Heart left ventricle (tissue), 13 donors: ENCODE measurements at regions not wholly inside any gene's neighbourhood (a gene's known extent, or its start where the extent isn't known, plus 50 kb on each side); places are given as distances from the start of the nearest gene placed in this dataset.

Experiments used
- POLR2A ChIP-seq, 2 donors: fragments of 450-650 bp; IDR thresholded peaks; one replicate each; pipeline ENCODE4 v1.6.1; 2017; ENCODE audit warnings: antibody characterized with exemption in 2 of 2, mild to moderate bottlenecking in 2 of 2, moderate library complexity in 2 of 2
- TF ChIP-seq, protein P1 (sequence below), 12 donors: fragments of 200-600 bp; sonication (generic) in 4 of 12; IDR thresholded peaks; one replicate each; pipeline versions ENCODE4 v1.5.0 to v1.8.0; 2018 to 2022; ENCODE audit warnings: antibody characterized with exemption in 12 of 12, mild to moderate bottlenecking in 5 of 12
- donor health status: ischemic (EF 13 %, LVEDD 7.1; RV severe dilation, severe dysfunction).
- donor health status: DM: no; HTN: yes; CAD: no.
- donor health status: DM: no; HTN: no; CAD: no.
- donor health status: ischemic (EF 25% LVEDD 6.9; RV normal size, moderate dysfunction).
- donor health status: ischemic (EF 25% LVEDD 5.7; RV mildly dilated, moderate dysfunction).
- donor health status: ischemic (EF 35%, LVEDD 5.7; RV mildly dilated, moderate dysfunction).
- donor health status: nonischemic (EF 11% LVEDD 7.7; RV severe dilation, severe dysfunction).
- donor health status: DM: yes; HTN: yes; CAD: no.
- donor health status: PGD.
- donor health status: ischemic (EF 29% LVEDD 5.4; RV normal size, mild dysfunction).
- donor health status: nonischemic (EF 23%, LVEDD 6.1; RV moderate dilation, normal function).

- TF ChIP-seq, protein P1, sequence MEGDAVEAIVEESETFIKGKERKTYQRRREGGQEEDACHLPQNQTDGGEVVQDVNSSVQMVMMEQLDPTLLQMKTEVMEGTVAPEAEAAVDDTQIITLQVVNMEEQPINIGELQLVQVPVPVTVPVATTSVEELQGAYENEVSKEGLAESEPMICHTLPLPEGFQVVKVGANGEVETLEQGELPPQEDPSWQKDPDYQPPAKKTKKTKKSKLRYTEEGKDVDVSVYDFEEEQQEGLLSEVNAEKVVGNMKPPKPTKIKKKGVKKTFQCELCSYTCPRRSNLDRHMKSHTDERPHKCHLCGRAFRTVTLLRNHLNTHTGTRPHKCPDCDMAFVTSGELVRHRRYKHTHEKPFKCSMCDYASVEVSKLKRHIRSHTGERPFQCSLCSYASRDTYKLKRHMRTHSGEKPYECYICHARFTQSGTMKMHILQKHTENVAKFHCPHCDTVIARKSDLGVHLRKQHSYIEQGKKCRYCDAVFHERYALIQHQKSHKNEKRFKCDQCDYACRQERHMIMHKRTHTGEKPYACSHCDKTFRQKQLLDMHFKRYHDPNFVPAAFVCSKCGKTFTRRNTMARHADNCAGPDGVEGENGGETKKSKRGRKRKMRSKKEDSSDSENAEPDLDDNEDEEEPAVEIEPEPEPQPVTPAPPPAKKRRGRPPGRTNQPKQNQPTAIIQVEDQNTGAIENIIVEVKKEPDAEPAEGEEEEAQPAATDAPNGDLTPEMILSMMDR (IDR thresholded peaks at IDR 0.05) = no peak
- no peak for TF ChIP-seq POLR2A (IDR thresholded peaks at IDR 0.05)
These were observed 1034.8 kb downstream of the NLGN4Y start for GRCh38 chrY:15559169-15559568.
